ENCODE measurements at regions not wholly inside any gene's neighbourhood (a gene's known extent, or its start where the extent isn't known, plus 50 kb on each side); places are given as distances from the start of the nearest gene placed in this dataset.

- Histone ChIP-seq H3K27me3 (ENCODE audit: control insufficient read depth in 5 of 5, insufficient read depth in 4 of 5, low read length in 5 of 5) (peaks cover 12 to 52% (median 23%) of the 10 kb centered on the region in 5 donors), H3K4me3 (ENCODE audit: low read depth in 1 of 5, low read length in 5 of 5) (no peak overlapping the region)
These were observed 57.1 kb upstream of the LINGO1 start for GRCh38 chr15:77689821-77690220.

GRCh38 chr15:77688693-77689092, 56.0 kb upstream of the LINGO1 start:
- Histone ChIP-seq H3K9me3 (ENCODE audit: control insufficient read depth in 5 of 5, low read length in 5 of 5) (no peaks in the 10 kb centered on the region), H3K36me3 (ENCODE audit: control insufficient read depth in 5 of 5, insufficient read depth in 5 of 5, low read length in 5 of 5) (no peaks in the 10 kb centered on the region), H3K4me3 (ENCODE audit: low read depth in 1 of 5, low read length in 5 of 5) (no peak overlapping the region), H3K27me3 (ENCODE audit: control insufficient read depth in 5 of 5, insufficient read depth in 4 of 5, low read length in 5 of 5) (peaks cover 12 to 45% (median 21%) of the 10 kb centered on the region in 5 donors), H3K27ac (ENCODE audit: low read depth, low read length) (no peak overlapping the region), H3K9ac (ENCODE audit: low read length in 5 of 5) (no peak overlapping the region), H3K4me1 (ENCODE audit: control insufficient read depth in 5 of 5, insufficient read depth in 5 of 5, low read length in 5 of 5) (no peaks in the 10 kb centered on the region)

More at GRCh38 chr15:77689821-77690220, 57.1 kb upstream of the LINGO1 start:
- H3K9ac ChIP-seq (ENCODE audit: low read length in 5 of 5): no peak overlapping the region
- H3K9me3 ChIP-seq (ENCODE audit: control insufficient read depth in 5 of 5, low read length in 5 of 5): no peaks in the 10 kb centered on the region
- no peaks in the 10 kb centered on the region for H3K4me1 ChIP-seq (ENCODE audit: control insufficient read depth in 5 of 5, insufficient read depth in 5 of 5, low read length in 5 of 5)
- H3K27ac ChIP-seq (ENCODE audit: low read depth, low read length): no peak overlapping the region
- H3K36me3 ChIP-seq (ENCODE audit: control insufficient read depth in 5 of 5, insufficient read depth in 5 of 5, low read length in 5 of 5): no peaks in the 10 kb centered on the region

GRCh38 chr15:77688266-77688665, 55.6 kb upstream of the LINGO1 start:
- Histone ChIP-seq H3K4me1 (ENCODE audit: control insufficient read depth in 5 of 5, insufficient read depth in 5 of 5, low read length in 5 of 5) (no peaks in the 10 kb centered on the region), H3K4me3 (ENCODE audit: low read depth in 1 of 5, low read length in 5 of 5) (no peak overlapping the region), H3K27ac (ENCODE audit: low read depth, low read length) (no peak overlapping the region), H3K9me3 (ENCODE audit: control insufficient read depth in 5 of 5, low read length in 5 of 5) (no peaks in the 10 kb centered on the region), H3K27me3 (ENCODE audit: control insufficient read depth in 5 of 5, insufficient read depth in 4 of 5, low read length in 5 of 5) (peaks cover 9 to 42% (median 21%) of the 10 kb centered on the region in 5 donors), H3K36me3 (ENCODE audit: control insufficient read depth in 5 of 5, insufficient read depth in 5 of 5, low read length in 5 of 5) (no peaks in the 10 kb centered on the region), H3K9ac (ENCODE audit: low read length in 5 of 5) (no peak overlapping the region)

GRCh38 chr15:77685082-77685815, 52.5 kb upstream of the LINGO1 start:
- Histone ChIP-seq H3K4me3 (ENCODE audit: low read depth in 1 of 5, low read length in 5 of 5) (no peak overlapping the region), H3K27me3 (ENCODE audit: control insufficient read depth in 5 of 5, insufficient read depth in 4 of 5, low read length in 5 of 5) (peaks cover 0 to 20% (median 13%) of the 10 kb centered on the region in 5 donors), H3K27ac (ENCODE audit: low read depth, low read length) (no peak overlapping the region), H3K4me1 (ENCODE audit: control insufficient read depth in 5 of 5, insufficient read depth in 5 of 5, low read length in 5 of 5) (no peaks in the 10 kb centered on the region), H3K9ac (ENCODE audit: low read length in 5 of 5) (no peak overlapping the region), H3K36me3 (ENCODE audit: control insufficient read depth in 5 of 5, insufficient read depth in 5 of 5, low read length in 5 of 5) (no peaks in the 10 kb centered on the region), H3K9me3 (ENCODE audit: control insufficient read depth in 5 of 5, low read length in 5 of 5) (peaks cover 0 to 3% (median 0%) of the 10 kb centered on the region in 5 donors)

- no peak overlapping the region for H3K4me3 ChIP-seq (ENCODE audit: low read depth in 1 of 5, low read length in 5 of 5)
- H3K27me3 ChIP-seq (ENCODE audit: control insufficient read depth in 5 of 5, insufficient read depth in 4 of 5, low read length in 5 of 5): peaks cover 0 to 19% (median 16%) of the 10 kb centered on the region in 5 donors
- no peak overlapping the region for H3K9ac ChIP-seq (ENCODE audit: low read length in 5 of 5)
- H3K27ac ChIP-seq (ENCODE audit: low read depth, low read length): no peak overlapping the region
- peaks cover 0 to 3% (median 0%) of the 10 kb centered on the region in 5 donors for H3K9me3 ChIP-seq (ENCODE audit: control insufficient read depth in 5 of 5, low read length in 5 of 5)
- H3K4me1 ChIP-seq (ENCODE audit: control insufficient read depth in 5 of 5, insufficient read depth in 5 of 5, low read length in 5 of 5): no peaks in the 10 kb centered on the region
- H3K36me3 ChIP-seq (ENCODE audit: control insufficient read depth in 5 of 5, insufficient read depth in 5 of 5, low read length in 5 of 5): no peaks in the 10 kb centered on the region
These were observed 51.8 kb upstream of the LINGO1 start for GRCh38 chr15:77684341-77685081.

- H3K27ac ChIP-seq (ENCODE audit: low read depth, low read length): no peak overlapping the region
- H3K27me3 ChIP-seq (ENCODE audit: control insufficient read depth in 5 of 5, insufficient read depth in 4 of 5, low read length in 5 of 5): peaks cover 0 to 21% (median 16%) of the 10 kb centered on the region in 5 donors
- no peaks in the 10 kb centered on the region for H3K36me3 ChIP-seq (ENCODE audit: control insufficient read depth in 5 of 5, insufficient read depth in 5 of 5, low read length in 5 of 5)
- H3K9ac ChIP-seq (ENCODE audit: low read length in 5 of 5): no peak overlapping the region
- H3K4me1 ChIP-seq (ENCODE audit: control insufficient read depth in 5 of 5, insufficient read depth in 5 of 5, low read length in 5 of 5): no peaks in the 10 kb centered on the region
- H3K4me3 ChIP-seq (ENCODE audit: low read depth in 1 of 5, low read length in 5 of 5): no peak overlapping the region
- peaks cover 0 to 3% (median 0%) of the 10 kb centered on the region in 5 donors for H3K9me3 ChIP-seq (ENCODE audit: control insufficient read depth in 5 of 5, low read length in 5 of 5)
These were observed 49.9 kb upstream of the LINGO1 start for GRCh38 chr15:77682564-77682963.
